Right atrium auricular region (tissue), 2 donors: ENCODE measurements at regions not wholly inside any gene's neighbourhood (a gene's known extent, or its start where the extent isn't known, plus 50 kb on each side); places are given as distances from the start of the nearest gene placed in this dataset.

ENCODE experiments used
- DNase-seq: peaks from one replicate; pipeline ENCODE4 v3.0.0-alpha.2; 2019; ENCODE audit warnings: low spot score
- H3K27ac ChIP-seq, 2 donors: fragments of 200-600 bp; sonication (generic); 1 replicate in 1 of 2; 2 replicates in 1 of 2; pipeline ENCODE4 v1.5.1; 2016 to 2019
- H3K27me3 ChIP-seq, 2 donors: fragments of 200-600 bp; sonication (generic); one replicate each; pipeline versions ENCODE4 v1.5.1 to v1.6.0; 2017 to 2019
- H3K36me3 ChIP-seq: fragments of 200-600 bp; sonication (generic); one replicate; pipeline ENCODE4 v1.5.1; 2016
- H3K4me1 ChIP-seq, 2 donors: fragments of 200-600 bp; sonication (generic); one replicate each; pipeline versions ENCODE4 v1.5.1 to v1.6.0; 2017 to 2019
- H3K4me3 ChIP-seq, 2 donors: fragments of 200-600 bp; sonication (generic); 1 replicate in 1 of 2; 2 replicates in 1 of 2; pipeline ENCODE4 v1.5.1; 2017 to 2019; ENCODE audit warnings: mild to moderate bottlenecking in 1 of 2, moderate library complexity in 1 of 2
- H3K9me3 ChIP-seq, 2 donors: fragments of 200-600 bp; sonication (generic); one replicate each; pipeline ENCODE4 v1.5.1; 2019
- CTCF ChIP-seq, 2 donors: fragments of 200-600 bp; sonication (generic); IDR thresholded peaks; one replicate each; pipeline ENCODE4 v1.5.1; 2019; ENCODE audit warnings: antibody characterized with exemption in 2 of 2

- H3K4me3 ChIP-seq: no peak overlapping the region
- DNase-seq: no peak
- peaks cover 0 to 12% of the 10 kb centered on the region in 2 donors for H3K4me1 ChIP-seq
- H3K9me3 ChIP-seq: no peaks in the 10 kb centered on the region
- H3K36me3 ChIP-seq: no peaks in the 10 kb centered on the region
- no peaks in the 10 kb centered on the region for H3K27me3 ChIP-seq
- no peak for TF ChIP-seq CTCF (IDR thresholded peaks at IDR 0.05)
- H3K27ac ChIP-seq: no peak overlapping the region
Measured at GRCh38 chr15:68506071-68506470, 72.7 kb upstream of the CORO2B start.

- Histone ChIP-seq H3K9me3 (no peaks in the 10 kb centered on the region), H3K36me3 (no peaks in the 10 kb centered on the region), H3K4me3 (no peak overlapping the region), H3K27ac (no peak overlapping the region), H3K4me1 (peaks cover 0 to 22% of the 10 kb centered on the region in 2 donors), H3K27me3 (no peaks in the 10 kb centered on the region)
- DNase-seq: no peak
- TF ChIP-seq CTCF (IDR thresholded peaks at IDR 0.05): no peak
Measured at GRCh38 chr15:68507447-68507846, 71.3 kb upstream of the CORO2B start.

- Histone ChIP-seq H3K36me3 (no peaks in the 10 kb centered on the region), H3K4me3 (no peak overlapping the region), H3K9me3 (peaks cover 0 to 7% of the 10 kb centered on the region in 2 donors), H3K4me1 (peaks cover 0 to 22% of the 10 kb centered on the region in 2 donors), H3K27me3 (no peaks in the 10 kb centered on the region), H3K27ac (no peak overlapping the region)
- no peak for DNase-seq
- TF ChIP-seq CTCF (IDR thresholded peaks at IDR 0.05): no peak
Measured at GRCh38 chr15:68508485-68509189, 70.2 kb upstream of the CORO2B start.

GRCh38 chr15:68510558-68510957 lies 68.2 kb upstream of the CORO2B start:
- Histone ChIP-seq H3K9me3 (peaks cover 0 to 12% of the 10 kb centered on the region in 2 donors), H3K4me1 (peaks cover 0 to 12% of the 10 kb centered on the region in 2 donors), H3K36me3 (no peaks in the 10 kb centered on the region), H3K27me3 (no peaks in the 10 kb centered on the region), H3K27ac (peak overlapping the region in 1 of 2 donors; percentile 53), H3K4me3 (no peak overlapping the region)
- no peak for TF ChIP-seq CTCF (IDR thresholded peaks at IDR 0.05)
- DNase-seq: no peak

GRCh38 chr15:68511073-68511991 lies 67.5 kb upstream of the CORO2B start:
- Histone ChIP-seq H3K27ac (peak overlapping the region; percentile 37 to 53), H3K27me3 (no peaks in the 10 kb centered on the region), H3K4me1 (peaks cover 0 to 12% of the 10 kb centered on the region in 2 donors), H3K4me3 (no peak overlapping the region), H3K9me3 (peaks cover 0 to 12% of the 10 kb centered on the region in 2 donors), H3K36me3 (no peaks in the 10 kb centered on the region)
- DNase-seq: no peak
- no peak for TF ChIP-seq CTCF (IDR thresholded peaks at IDR 0.05)
